T-helper 2 cell treated with Interferon-gamma antibody and Interleukin-4, amounts not matched to agents 100 ng/mL and 5 ng/mL, for 36 hours (primary cell): ENCODE measurements at regions not wholly inside any gene's neighbourhood (a gene's known extent, or its start where the extent isn't known, plus 50 kb on each side); places are given as distances from the start of the nearest gene placed in this dataset.

Source experiments
- intact Hi-C: fragments of 100-400 bp; cut with micrococcal nuclease; formaldehyde crosslinking; loops from one replicate; pipeline ENCODE4 v1.15.1; 2023

DNA sequence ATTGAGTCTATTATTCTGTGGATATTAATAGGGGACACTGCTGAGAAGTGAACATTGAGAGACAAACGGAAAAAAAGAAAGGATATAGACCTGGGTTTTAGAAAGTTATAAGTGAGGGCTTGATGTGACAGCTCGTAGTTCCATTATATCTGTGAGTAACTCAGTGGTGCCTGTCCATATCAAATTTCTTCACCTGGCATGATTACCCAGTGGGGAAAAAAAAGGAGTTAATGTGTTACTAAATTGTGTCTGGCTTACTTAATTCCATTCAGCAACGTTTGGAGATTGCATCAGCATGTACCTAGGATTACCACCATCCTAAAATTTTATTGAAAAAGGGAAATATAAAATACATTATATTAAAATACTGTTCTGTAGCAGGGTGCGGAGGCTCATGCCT is 1249.9 kb downstream of the SLC16A7 start:
- intact Hi-C loops = no loop called here

- intact Hi-C loops = no loop called here
Measured at GRCh38 chr12:60847281-60847680, 1251.5 kb downstream of the SLC16A7 start.

DNA sequence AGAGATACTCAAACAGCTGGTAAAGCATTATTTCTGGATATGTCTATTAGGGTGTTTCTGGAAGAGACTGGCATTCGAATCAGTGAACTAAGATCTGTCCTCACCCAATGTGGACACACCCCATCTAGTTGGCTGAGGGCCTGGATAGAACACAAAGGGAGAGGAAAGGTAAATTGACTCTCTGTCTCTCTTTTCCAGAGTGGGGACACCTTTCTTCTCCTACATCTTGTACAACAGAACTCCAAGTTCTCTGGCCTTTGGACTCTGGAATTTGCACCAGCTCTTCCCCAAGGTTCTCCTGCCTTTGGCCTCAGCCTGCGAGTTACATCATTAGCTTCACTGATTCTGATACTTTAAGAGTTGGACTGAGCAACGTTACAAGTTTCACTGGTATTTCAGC is 1253.9 kb downstream of the SLC16A7 start:
- intact Hi-C loops = no loop called here

DNA sequence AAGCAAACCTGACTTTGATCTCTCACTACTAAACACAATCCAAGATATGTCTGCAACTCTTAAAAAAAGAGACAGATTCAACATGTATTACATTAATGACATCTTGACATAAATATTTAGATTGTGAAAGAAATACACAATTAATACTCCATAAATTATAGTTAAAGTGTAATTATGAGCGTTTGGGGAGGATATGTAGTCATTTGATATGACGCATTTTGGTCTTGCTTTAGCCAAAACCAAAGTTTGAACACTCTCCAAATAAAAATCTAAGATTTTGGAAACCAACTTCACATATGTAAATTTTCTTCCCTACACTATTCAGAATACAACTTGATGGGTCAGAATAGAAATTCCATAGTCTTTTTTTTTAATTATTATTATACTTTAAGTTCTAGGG is 1257.6 kb downstream of the SLC16A7 start:
- intact Hi-C loops = no loop called here

DNA sequence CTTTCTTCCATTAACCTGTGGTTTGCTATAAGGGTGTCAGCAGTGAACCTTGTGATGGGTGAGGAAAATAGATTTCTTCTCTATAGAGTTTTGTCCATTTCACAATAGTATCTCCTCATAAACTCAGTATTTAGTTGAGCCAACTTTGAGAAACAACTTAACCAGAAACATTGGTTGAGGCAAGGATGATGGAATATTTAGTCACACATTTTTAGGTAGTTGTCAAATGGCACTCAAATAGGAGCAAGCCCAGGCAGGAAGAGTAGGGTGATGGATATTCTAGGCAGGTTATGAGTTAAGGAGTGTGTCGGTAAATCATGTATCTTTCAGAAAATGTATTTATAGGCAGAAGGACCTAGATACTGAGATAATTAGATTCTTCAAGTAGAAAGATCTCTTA is 1267.6 kb downstream of the SLC16A7 start:
- intact Hi-C loops = no loop called here

DNA sequence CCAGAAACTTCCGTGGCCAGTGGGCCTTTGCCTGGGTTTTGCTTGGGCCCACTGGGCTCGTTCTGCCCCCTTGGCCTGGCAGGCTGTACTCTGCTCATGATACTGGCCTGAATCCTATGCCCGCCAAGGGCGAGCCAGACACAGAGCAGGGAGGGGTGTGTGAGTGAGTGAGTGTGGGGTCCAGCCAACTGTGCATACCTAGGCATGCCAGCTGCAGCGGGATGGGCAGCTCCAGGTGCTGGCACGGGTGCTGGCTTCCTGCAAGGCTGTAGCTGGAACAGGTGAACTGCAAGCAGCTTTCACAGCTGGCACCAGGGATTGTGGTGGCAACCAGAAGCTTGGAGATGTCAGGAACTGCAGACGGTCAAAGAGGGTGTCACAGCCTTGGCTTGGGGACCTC is 1276.4 kb downstream of the SLC16A7 start:
- intact Hi-C loops = no loop called here

- intact Hi-C loops = no loop called here
Measured at GRCh38 chr12:60872850-60873713, 1277.3 kb downstream of the SLC16A7 start.

DNA sequence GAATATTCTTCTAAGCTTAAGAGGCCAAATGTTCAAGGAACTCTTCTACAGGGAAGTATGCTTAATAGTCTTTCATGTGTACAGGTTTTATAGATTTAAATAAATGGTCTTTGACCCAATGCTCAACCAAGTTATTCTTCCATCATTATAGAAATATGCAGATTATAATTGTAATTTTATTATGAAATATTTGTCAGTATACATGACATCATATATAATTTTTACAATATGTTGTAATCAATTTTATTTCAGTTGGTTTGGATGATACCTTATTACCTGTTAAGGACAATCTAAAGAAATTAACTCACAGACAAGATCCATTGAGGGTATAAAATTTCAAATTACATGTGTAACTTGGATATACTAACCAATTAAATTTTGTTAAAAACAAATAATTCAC is 1278.3 kb downstream of the SLC16A7 start:
- intact Hi-C loops = no loop called here

GRCh38 chr12:60920841-60921495 is 1325.1 kb downstream of the SLC16A7 start:
- intact Hi-C loops = no loop called here

DNA sequence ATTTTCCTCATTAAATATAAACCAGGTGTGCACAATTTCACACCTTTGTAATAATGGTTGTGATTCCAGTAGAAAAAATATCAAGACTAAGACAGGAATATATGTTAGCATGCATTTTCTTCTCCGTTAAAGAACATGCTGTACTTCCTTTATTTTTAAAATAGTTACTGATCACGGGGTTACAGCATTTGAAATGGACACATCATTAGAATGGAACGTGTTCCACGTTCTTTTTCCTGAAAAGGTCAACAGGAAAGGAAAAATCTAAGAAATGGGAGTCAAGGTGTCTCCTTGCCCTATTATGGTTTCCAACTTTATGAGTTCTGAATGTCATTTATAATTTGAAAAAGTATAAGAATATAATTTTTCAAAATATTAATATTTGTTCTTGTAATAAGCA is 1325.7 kb downstream of the SLC16A7 start:
- intact Hi-C loops = no loop called here

GRCh38 chr12:60926256-60926655 is 1330.4 kb downstream of the SLC16A7 start:
- intact Hi-C loops = no loop called here

- intact Hi-C loops = no loop called here
Measured at GRCh38 chr12:60930151-60930550, 1330.1 kb upstream of the USP15 start.

- intact Hi-C loops = no loop called here
Measured at GRCh38 chr12:60935981-60936761, 1324.0 kb upstream of the USP15 start.

GRCh38 chr12:60947533-60947932 is 1312.7 kb upstream of the USP15 start:
- intact Hi-C loops = no loop called here

DNA sequence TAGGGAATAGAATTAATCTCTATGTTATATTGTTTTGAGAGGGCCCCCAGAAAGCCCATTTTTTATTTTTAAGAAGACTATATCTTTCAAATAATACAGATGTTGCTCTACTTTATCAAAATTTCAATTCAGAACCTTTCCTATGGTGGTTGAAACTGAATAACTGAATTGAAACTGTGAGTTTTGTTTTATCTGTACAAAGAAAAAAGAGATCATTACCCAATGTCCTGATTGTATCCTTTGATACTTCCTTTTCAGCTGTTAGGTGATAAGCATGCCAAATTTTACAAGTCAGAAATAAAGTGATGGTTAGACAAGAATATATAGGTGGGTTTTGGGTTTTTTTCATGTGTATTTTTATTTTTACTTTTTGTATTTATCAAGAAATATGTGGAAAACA is 1293.1 kb upstream of the USP15 start:
- intact Hi-C loops = no loop called here

DNA sequence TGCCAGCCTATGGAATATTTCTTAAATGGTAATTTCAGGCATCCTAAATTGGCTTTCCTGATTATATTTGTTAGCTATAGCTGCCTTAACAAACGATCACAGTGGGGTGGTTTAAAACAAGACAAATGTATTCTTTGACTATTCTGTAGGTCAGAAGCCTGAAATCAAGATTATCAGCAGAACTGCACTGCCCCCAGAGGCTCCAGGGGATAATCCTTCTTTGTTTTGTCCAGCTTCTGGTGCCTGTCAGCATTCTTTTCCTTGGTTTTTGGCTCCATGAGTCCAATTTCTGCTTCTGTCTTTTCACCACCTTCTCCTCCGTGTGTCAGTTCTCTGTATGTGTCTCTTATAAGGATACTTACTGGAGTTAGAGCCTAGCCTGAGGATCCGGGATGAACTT is 1282.2 kb upstream of the USP15 start:
- intact Hi-C loops = no loop called here

DNA sequence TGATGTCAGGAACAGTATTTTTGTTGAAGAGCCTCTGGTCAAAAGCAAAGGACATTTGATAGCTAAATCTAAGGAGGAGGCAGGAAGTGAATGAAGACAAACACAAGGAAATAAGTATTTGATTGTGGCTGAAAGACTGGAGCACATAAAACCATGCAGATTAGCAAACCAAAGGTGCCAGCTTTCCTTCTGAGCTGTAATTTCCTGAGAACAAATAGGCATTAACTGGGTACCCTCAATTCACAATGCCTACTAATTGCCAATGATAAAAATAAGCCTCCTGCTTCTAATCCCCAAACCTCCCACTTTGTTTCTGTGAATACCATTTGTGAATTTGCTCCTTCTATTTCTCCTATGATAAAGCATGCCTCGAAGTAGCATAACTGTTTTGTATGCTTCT is 1279.6 kb upstream of the USP15 start:
- intact Hi-C loops = no loop called here

DNA sequence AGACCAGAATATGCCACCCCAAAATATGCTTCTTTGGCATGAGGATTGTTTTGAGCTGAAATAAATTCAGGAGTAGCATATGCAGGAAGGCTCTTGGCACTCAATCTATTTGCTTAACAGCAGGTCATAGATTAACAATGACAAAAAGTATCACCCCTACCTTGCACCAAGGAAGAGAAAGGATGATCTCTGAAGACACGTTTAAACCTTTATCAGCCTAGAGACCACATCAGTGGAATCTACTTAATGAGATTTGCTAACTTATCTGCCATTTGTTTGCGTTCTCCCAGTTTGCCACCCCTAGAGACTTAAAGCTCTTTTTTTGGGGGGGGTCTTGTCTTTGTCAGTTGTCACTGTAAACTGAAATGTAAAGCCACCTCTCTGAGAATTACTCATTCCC is 1278.7 kb upstream of the USP15 start:
- intact Hi-C loops = no loop called here

GRCh38 chr12:60992087-60992486 is 1268.1 kb upstream of the USP15 start:
- intact Hi-C loops = no loop called here

- intact Hi-C loops = no loop called here
Measured at GRCh38 chr12:60995256-60995825, 1264.9 kb upstream of the USP15 start.

- intact Hi-C loops = no loop called here
Measured at GRCh38 chr12:60997869-60998378, 1262.3 kb upstream of the USP15 start.

DNA sequence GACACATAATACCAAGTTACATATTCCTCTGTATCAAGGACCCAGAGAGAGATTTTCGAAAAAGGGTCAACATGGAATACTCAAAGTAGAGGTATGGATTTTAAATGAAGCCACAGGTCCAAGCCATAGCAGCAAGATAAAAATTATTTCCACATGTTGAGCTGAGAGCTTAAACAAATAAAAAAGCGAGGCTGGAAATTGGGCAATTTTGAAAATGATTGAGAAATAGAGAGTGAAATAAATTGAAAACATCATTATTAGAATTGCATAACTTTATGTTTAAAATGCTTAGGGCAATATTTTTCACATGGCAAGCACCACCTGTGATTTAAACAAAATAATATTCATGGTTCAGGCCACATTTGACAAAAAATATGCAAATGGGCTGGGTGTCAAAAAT is 1251.0 kb upstream of the USP15 start:
- intact Hi-C loops = no loop called here
